ENCODE measurements at regions not wholly inside any gene's neighbourhood (a gene's known extent, or its start where the extent isn't known, plus 50 kb on each side); places are given as distances from the start of the nearest gene placed in this dataset.

- H3K27me3 ChIP-seq (ENCODE audit: insufficient read depth, low read length) = no peaks in the 10 kb centered on the region
- H2BK120ac ChIP-seq (ENCODE audit: low read depth, low read length, poor library complexity, severe bottlenecking) = no peak overlapping the region
- H3K56ac ChIP-seq (ENCODE audit: insufficient read length, low read depth, low read length) = no peak overlapping the region
- no peaks in the 10 kb centered on the region for H3K9me3 Mint-ChIP-seq
- peaks cover 20 to 37% of the 10 kb centered on the region in 2 experiments for H3K4me1 Mint-ChIP-seq
- H3K4me3 Mint-ChIP-seq = no peak overlapping the region
- no peak overlapping the region for H2BK12ac ChIP-seq (ENCODE audit: insufficient read length, low read depth, low read length)
- H4K5ac ChIP-seq (ENCODE audit: insufficient read length, low read depth, low read length) = no peak overlapping the region
- no peak overlapping the region for H2BK15ac ChIP-seq (ENCODE audit: low read depth, low read length)
- H3K79me2 ChIP-seq (ENCODE audit: insufficient read depth, low read length) = no peaks in the 10 kb centered on the region
- no peak overlapping the region for H4K8ac ChIP-seq (replicated peaks; ENCODE audit: insufficient read length, low read depth, low read length)
- H3K27ac Mint-ChIP-seq = no peak overlapping the region
- peaks cover 4% of the 10 kb centered on the region; the same call in 1 of the 2 replicates for H3K4me1 ChIP-seq (ENCODE audit: insufficient read depth, low read length)
- no peaks in the 10 kb centered on the region for H3K79me1 ChIP-seq (ENCODE audit: insufficient read depth, low read depth, low read length, poor library complexity, severe bottlenecking)
- no peak overlapping the region for H3K4me2 ChIP-seq (ENCODE audit: insufficient read depth, insufficient read length, low read length)
- H3K23me2 ChIP-seq (ENCODE audit: insufficient read length, low read depth, low read length, poor library complexity, severe bottlenecking) = no peaks in the 10 kb centered on the region
- no peak overlapping the region for H2AFZ ChIP-seq (ENCODE audit: low read length)
- H3K27ac ChIP-seq (ENCODE audit: insufficient read length, low read depth, low read length) = no peak overlapping the region
- peak; percentile 14 for DNase-seq
- no peak overlapping the region for H2AK5ac ChIP-seq (ENCODE audit: insufficient read length, low read length)
- TF ChIP-seq CTCF (conservative IDR thresholded peaks at IDR 0.05) = no peak
- peaks cover 13% of the 10 kb centered on the region for H3K27me3 Mint-ChIP-seq (ENCODE audit: low read depth)
- H2BK20ac ChIP-seq (ENCODE audit: low read depth, low read length, poor library complexity, severe bottlenecking) = no peak overlapping the region
- no peak overlapping the region for H3K4ac ChIP-seq (ENCODE audit: low read depth, low read length)
- H4K20me1 ChIP-seq (ENCODE audit: control insufficient read depth, insufficient read depth, insufficient read length) = no peaks in the 10 kb centered on the region
- no peak overlapping the region for H3T11ph ChIP-seq (ENCODE audit: low read length)
- H2BK5ac ChIP-seq (ENCODE audit: insufficient read length, low read length) = no peak overlapping the region
- H3K36me3 Mint-ChIP-seq (ENCODE audit: insufficient read depth in 1 of 3, low read depth in 3 of 3) = no peaks in the 10 kb centered on the region
- no peaks in the 10 kb centered on the region for H3K9me3 ChIP-seq (ENCODE audit: control insufficient read depth, low read depth, low read length)
- no peak overlapping the region for H3K9ac ChIP-seq (ENCODE audit: extremely low read depth, insufficient read length, low read length)
- WGBS (ENCODE audit: extremely low coverage, insufficient read length, low lambda C conversion rate) = no CpG with 5 or more reads among the region's 11 CpGs
- no peak overlapping the region for H3K18ac ChIP-seq (ENCODE audit: insufficient read length, low read depth, low read length)
- H4K91ac ChIP-seq (ENCODE audit: insufficient read length, low read depth, low read length) = no peak overlapping the region
- no peak overlapping the region for H3K23ac ChIP-seq (ENCODE audit: insufficient read length, low read depth, low read length)
- no peak overlapping the region for H3K14ac ChIP-seq (ENCODE audit: insufficient read depth, low read length)
Measured at GRCh38 chr1:47684964-47685762, 247.3 kb downstream of the FOXD2 start.

Measured in H9 (cell line).